Trophoblast cell (in vitro differentiated cells and primary cell): ENCODE measurements at regions not wholly inside any gene's neighbourhood (a gene's known extent, or its start where the extent isn't known, plus 50 kb on each side); places are given as distances from the start of the nearest gene placed in this dataset.

Experiments
- DNase-seq, 2 donors: peaks; one replicate each; pipeline ENCODE4 v3.0.0-alpha.2; 2016
- H2AFZ ChIP-seq: 2 replicates; pipeline ENCODE4 v1.6.1; 2013; ENCODE audit warnings: low read length, moderate library complexity, mild to moderate bottlenecking; ENCODE audit not compliant: insufficient read depth, poor library complexity
- H2AK5ac ChIP-seq: 2 replicates; pipeline ENCODE4 v1.6.1; 2013; ENCODE audit warnings: mild to moderate bottlenecking, low read length
- H2BK120ac ChIP-seq: 2 replicates; pipeline ENCODE4 v1.6.1; 2013; ENCODE audit warnings: low read length, mild to moderate bottlenecking, moderate library complexity; ENCODE audit not compliant: insufficient read depth, poor library complexity
- H2BK12ac ChIP-seq: 2 replicates; pipeline ENCODE4 v1.6.1; 2013; ENCODE audit warnings: mild to moderate bottlenecking, low read length, moderate library complexity
- H2BK5ac ChIP-seq: 2 replicates; pipeline ENCODE4 v1.6.1; 2013; ENCODE audit warnings: low read length, low read depth, moderate library complexity, mild to moderate bottlenecking; ENCODE audit not compliant: poor library complexity
- H3K14ac ChIP-seq: 2 replicates; pipeline ENCODE4 v1.6.1; 2013; ENCODE audit warnings: mild to moderate bottlenecking, low read length
- H3K18ac ChIP-seq: 2 replicates; pipeline ENCODE4 v1.6.1; 2013; ENCODE audit warnings: mild to moderate bottlenecking, low read length
- H3K23ac ChIP-seq: 2 replicates; pipeline ENCODE4 v1.6.1; 2013; ENCODE audit warnings: low read length
- H3K27ac ChIP-seq: 2 replicates; pipeline ENCODE4 v1.5.1; 2013; ENCODE audit warnings: low read depth, mild to moderate bottlenecking, inconsistent platforms, low read length, moderate library complexity
- H3K27me3 ChIP-seq: 2 replicates; pipeline ENCODE4 v1.6.1; 2013; ENCODE audit warnings: inconsistent platforms, mild to moderate bottlenecking, low read length, moderate library complexity; ENCODE audit not compliant: insufficient read depth
- H3K36me3 ChIP-seq, 2 experiments: 1 replicate in 1 of 2; 2 replicates in 1 of 2; pipeline ENCODE4 v1.6.1; 2013; ENCODE audit warnings: low read length in 2 of 2, mild to moderate bottlenecking in 2 of 2, moderate library complexity in 1 of 2; ENCODE audit not compliant: insufficient read depth in 2 of 2, control insufficient read depth in 1 of 2
- H3K4ac ChIP-seq: 2 replicates; pipeline ENCODE4 v1.6.1; 2013; ENCODE audit warnings: low read depth, mild to moderate bottlenecking, low read length, moderate library complexity
- H3K4me1 ChIP-seq, 2 experiments: 1 replicate in 1 of 2; 2 replicates in 1 of 2; pipeline ENCODE4 v1.6.1; 2013; ENCODE audit warnings: low read length in 2 of 2, mild to moderate bottlenecking in 2 of 2, moderate library complexity in 1 of 2; ENCODE audit not compliant: insufficient read depth in 2 of 2, control insufficient read depth in 1 of 2
- H3K4me2 ChIP-seq: 2 replicates; pipeline ENCODE4 v1.6.1; 2013; ENCODE audit warnings: inconsistent platforms, mild to moderate bottlenecking, low read length, moderate library complexity
- H3K4me3 ChIP-seq: 2 replicates; pipeline ENCODE4 v1.5.1; 2013; ENCODE audit warnings: mild to moderate bottlenecking, low read depth, low read length, inconsistent platforms
- H3K79me1 ChIP-seq: one replicate; pipeline ENCODE4 v1.6.1; 2013; ENCODE audit warnings: low read length
- H3K79me2 ChIP-seq: 2 replicates; pipeline ENCODE4 v1.6.1; 2013; ENCODE audit warnings: low read length, mild to moderate bottlenecking; ENCODE audit not compliant: control insufficient read depth, insufficient read depth, poor library complexity
- H3K9ac ChIP-seq: 2 replicates; pipeline ENCODE4 v1.6.1; 2013; ENCODE audit warnings: mild to moderate bottlenecking, low read length
- H3K9me3 ChIP-seq: 2 replicates; pipeline ENCODE4 v1.6.1; 2013; ENCODE audit warnings: low read depth, mild to moderate bottlenecking, control low read depth, inconsistent platforms, low read length; ENCODE audit not compliant: insufficient read depth
- H4K12ac ChIP-seq: 2 replicates; pipeline ENCODE4 v1.6.1; 2013; ENCODE audit warnings: low read depth, mild to moderate bottlenecking, low read length, moderate library complexity
- H4K8ac ChIP-seq: 2 replicates; pipeline ENCODE4 v1.6.1; 2013; ENCODE audit warnings: low read depth, mild to moderate bottlenecking, low read length, moderate library complexity
- H4K91ac ChIP-seq: one replicate; pipeline ENCODE4 v1.6.1; 2013; ENCODE audit warnings: low read depth, mild to moderate bottlenecking, low read length, moderate library complexity
- WGBS: extraction: QIAGEN DNeasy Blood & Tissue Kit; methylation state at CpG from one replicate; pipeline ENCODE4 v1.1.7; 2013; ENCODE audit warnings: missing lambda C conversion rate; ENCODE audit not compliant: insufficient read length, insufficient coverage; ENCODE audit errors: extremely low coverage; 5-methylcytosine and 5-hydroxymethylcytosine counted together

DNA sequence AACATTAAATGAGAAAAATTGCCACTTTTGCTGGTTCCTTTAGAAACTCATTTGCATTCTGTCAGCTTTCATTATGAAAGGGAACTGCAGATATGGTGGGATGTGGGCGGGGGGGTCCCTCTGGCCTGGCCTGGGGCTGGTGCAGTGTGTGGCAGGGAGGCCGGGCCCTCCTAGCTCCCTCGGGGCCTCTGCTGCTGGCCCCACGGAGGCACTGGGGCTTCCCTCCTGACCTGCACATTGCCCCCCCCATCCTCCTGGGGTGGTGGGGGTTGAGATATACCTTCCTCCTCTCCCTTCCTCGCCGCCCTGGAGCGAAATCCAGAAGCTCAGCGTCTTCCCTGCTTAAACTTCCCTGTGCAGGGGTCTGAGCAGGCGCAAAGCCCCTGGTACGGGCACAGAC, 1005.9 kb downstream of the BRD1 start:
- H3K9ac ChIP-seq: no peak overlapping the region
- H3K4me1 ChIP-seq: no peaks in the 10 kb centered on the region
- H3K27ac ChIP-seq: no peak overlapping the region
- no peak overlapping the region for H2AFZ ChIP-seq
- no peak overlapping the region for H4K91ac ChIP-seq
- H3K4ac ChIP-seq: no peak overlapping the region
- no peak overlapping the region for H3K18ac ChIP-seq
- peaks cover 3% of the 10 kb centered on the region for H3K9me3 ChIP-seq
- no peaks in the 10 kb centered on the region for H3K36me3 ChIP-seq
- no peaks in the 10 kb centered on the region for H3K79me2 ChIP-seq
- H3K23ac ChIP-seq: no peak overlapping the region
- no peaks in the 10 kb centered on the region for H3K79me1 ChIP-seq
- no peaks in the 10 kb centered on the region for H3K27me3 ChIP-seq
- no CpG with 5 or more reads among the region's 10 CpGs for WGBS
- no peak overlapping the region for H2AK5ac ChIP-seq
- DNase-seq: no peak
- no peak overlapping the region for H4K8ac ChIP-seq
- H3K14ac ChIP-seq: no peak overlapping the region
- H3K4me3 ChIP-seq: no peak overlapping the region
- H2BK5ac ChIP-seq: no peak overlapping the region
- H2BK12ac ChIP-seq: no peak overlapping the region
- no peak overlapping the region for H3K4me2 ChIP-seq
- H4K12ac ChIP-seq: no peak overlapping the region
- H2BK120ac ChIP-seq: no peak overlapping the region

DNA sequence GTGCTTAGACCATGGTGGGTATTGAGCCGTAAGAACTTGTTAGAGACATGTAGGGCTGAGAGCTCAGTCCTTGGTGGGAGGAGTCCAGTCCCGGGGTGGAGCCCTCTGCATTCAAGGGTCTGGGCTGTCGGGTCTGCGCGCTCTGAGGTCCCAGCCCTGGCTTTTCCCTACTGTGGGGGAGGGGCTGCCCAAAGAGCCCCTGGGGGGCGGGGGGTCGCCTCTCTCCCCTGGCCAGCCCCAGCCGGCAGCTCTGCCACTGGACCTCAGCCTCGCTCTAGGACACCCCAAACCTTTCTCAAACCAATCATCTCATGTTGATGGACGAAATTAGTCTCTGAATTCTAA, 1006.4 kb downstream of the BRD1 start:
- Histone ChIP-seq H2AK5ac (no peak overlapping the region), H4K8ac (no peak overlapping the region), H3K4me3 (no peak overlapping the region), H3K27me3 (no peaks in the 10 kb centered on the region), H2BK5ac (no peak overlapping the region), H3K4me2 (no peak overlapping the region), H2BK120ac (no peak overlapping the region), H2AFZ (no peak overlapping the region), H3K36me3 (no peaks in the 10 kb centered on the region), H4K12ac (no peak overlapping the region), H3K18ac (no peak overlapping the region), H3K4ac (no peak overlapping the region), H4K91ac (no peak overlapping the region), H3K27ac (no peak overlapping the region), H3K23ac (no peak overlapping the region), H3K79me1 (no peaks in the 10 kb centered on the region), H3K79me2 (no peaks in the 10 kb centered on the region), H3K4me1 (no peaks in the 10 kb centered on the region), H3K14ac (no peak overlapping the region), H3K9ac (no peak overlapping the region), H2BK12ac (no peak overlapping the region), H3K9me3 (peaks cover 3% of the 10 kb centered on the region)
- no CpG with 5 or more reads among the region's 10 CpGs for WGBS
- DNase-seq: no peak

DNA sequence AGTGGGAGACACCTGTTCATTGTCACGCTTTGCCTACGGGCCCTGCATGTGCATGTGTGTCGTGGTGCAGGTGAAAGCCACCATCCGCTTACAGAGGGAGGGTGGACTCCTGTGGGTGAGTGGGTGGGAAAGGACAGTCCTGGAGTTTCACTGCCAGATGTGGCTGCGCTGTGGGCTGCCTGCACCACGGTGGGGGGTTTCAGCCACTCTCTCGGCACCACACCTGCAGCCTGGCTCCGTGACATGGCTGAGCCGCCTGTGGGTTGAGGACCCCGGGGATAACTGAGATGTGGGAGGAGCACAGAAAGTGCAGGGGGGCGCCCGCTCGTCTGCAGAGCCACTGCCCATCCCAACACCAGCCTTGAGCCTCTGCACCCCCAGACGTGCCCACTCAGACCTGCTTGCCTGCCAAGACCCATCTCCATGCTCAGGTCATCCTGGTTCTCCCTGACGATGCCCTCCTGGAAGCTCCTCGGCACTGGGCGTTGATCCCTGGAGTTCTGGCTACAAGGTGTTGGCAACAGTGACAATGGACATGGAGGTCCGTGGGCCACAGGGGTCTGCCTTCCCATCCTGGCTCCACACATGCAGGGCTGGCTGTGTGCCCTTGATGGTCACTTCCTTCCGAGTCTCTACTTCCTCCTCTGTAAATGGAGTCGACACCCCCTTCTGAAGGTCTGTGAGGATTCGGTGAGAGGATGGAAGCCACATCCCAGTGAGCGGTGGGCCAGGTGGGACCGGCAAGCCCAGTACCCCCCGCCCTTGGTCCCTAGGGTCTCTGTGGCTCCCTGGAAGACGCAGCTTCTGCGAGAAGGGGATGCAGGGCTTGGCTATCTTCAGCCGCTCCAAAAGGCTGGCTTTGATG, 1007.0 kb downstream of the BRD1 start:
- no peak overlapping the region for H4K8ac ChIP-seq
- no peak overlapping the region for H3K14ac ChIP-seq
- peaks cover 3% of the 10 kb centered on the region for H3K9me3 ChIP-seq
- no peak overlapping the region for H3K4ac ChIP-seq
- H2AFZ ChIP-seq: no peak overlapping the region
- no peak overlapping the region for H4K91ac ChIP-seq
- H3K79me2 ChIP-seq: no peaks in the 10 kb centered on the region
- H3K4me1 ChIP-seq: no peaks in the 10 kb centered on the region
- no peak for DNase-seq
- H3K18ac ChIP-seq: no peak overlapping the region
- no CpG with 5 or more reads among the region's 27 CpGs for WGBS
- no peaks in the 10 kb centered on the region for H3K27me3 ChIP-seq
- no peak overlapping the region for H2BK120ac ChIP-seq
- no peaks in the 10 kb centered on the region for H3K79me1 ChIP-seq
- no peak overlapping the region for H3K4me3 ChIP-seq
- H3K4me2 ChIP-seq: no peak overlapping the region
- no peak overlapping the region for H4K12ac ChIP-seq
- no peaks in the 10 kb centered on the region for H3K36me3 ChIP-seq
- H3K9ac ChIP-seq: no peak overlapping the region
- no peak overlapping the region for H2BK5ac ChIP-seq
- no peak overlapping the region for H3K23ac ChIP-seq
- no peak overlapping the region for H2AK5ac ChIP-seq
- H2BK12ac ChIP-seq: no peak overlapping the region
- no peak overlapping the region for H3K27ac ChIP-seq

DNA sequence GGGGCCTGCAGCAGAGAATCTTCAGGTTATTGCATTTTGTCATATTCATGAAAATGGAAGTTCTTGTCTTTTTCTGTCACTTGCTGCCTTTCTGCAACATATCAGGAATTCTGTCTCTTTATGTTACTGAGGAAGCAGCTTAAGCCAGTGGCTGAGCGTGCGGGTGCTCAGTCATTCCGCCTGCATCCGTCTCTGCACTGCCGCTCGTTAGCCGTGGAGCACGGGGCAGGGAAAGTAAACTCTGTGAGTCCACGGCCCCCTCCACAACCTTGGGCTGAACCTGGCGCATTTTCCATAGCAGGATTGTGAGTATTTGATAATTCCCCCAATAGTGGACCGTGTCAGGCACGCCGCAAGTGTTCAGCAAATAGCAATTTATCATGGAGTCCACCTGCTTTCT, 1007.7 kb downstream of the BRD1 start:
- H3K9ac ChIP-seq: no peak overlapping the region
- no CpG with 5 or more reads among the region's 13 CpGs for whole genome bisulfite sequencing

More for the DNA sequence above, 1007.7 kb downstream of the BRD1 start:
- no peaks in the 10 kb centered on the region for H3K79me2 ChIP-seq
- no peaks in the 10 kb centered on the region for H3K36me3 ChIP-seq
- no peak overlapping the region for H3K14ac ChIP-seq
- H2BK5ac ChIP-seq: no peak overlapping the region
- H2BK120ac ChIP-seq: no peak overlapping the region
- no peaks in the 10 kb centered on the region for H3K79me1 ChIP-seq
- no peaks in the 10 kb centered on the region for H3K4me1 ChIP-seq
- H3K27ac ChIP-seq: no peak overlapping the region
- H2BK12ac ChIP-seq: no peak overlapping the region
- no peak overlapping the region for H2AFZ ChIP-seq
- H4K8ac ChIP-seq: no peak overlapping the region
- DNase-seq: no peak
- H3K4ac ChIP-seq: no peak overlapping the region
- no peak overlapping the region for H3K4me2 ChIP-seq
- no peak overlapping the region for H3K23ac ChIP-seq
- no peak overlapping the region for H4K12ac ChIP-seq
- no peak overlapping the region for H3K18ac ChIP-seq
- H2AK5ac ChIP-seq: no peak overlapping the region
- H3K4me3 ChIP-seq: no peak overlapping the region
- H3K27me3 ChIP-seq: no peaks in the 10 kb centered on the region
- H3K9me3 ChIP-seq: peaks cover 3% of the 10 kb centered on the region
- no peak overlapping the region for H4K91ac ChIP-seq
